DOHH2 (cell line): ENCODE measurements at regions not wholly inside any gene's neighbourhood (a gene's known extent, or its start where the extent isn't known, plus 50 kb on each side); places are given as distances from the start of the nearest gene placed in this dataset.

Experiments used
- H3F3A ChIP-seq: fragments of 200-600 bp; sonication (generic), shearing (Covaris generic); 2 replicates; pipeline ENCODE4 v1.6.0; 2016; ENCODE audit warnings: antibody characterized with exemption, mild to moderate bottlenecking; ENCODE audit not compliant: control insufficient read depth, insufficient read depth
- H3K27ac ChIP-seq: fragments of 200-600 bp; sonication (generic); 2 replicates; pipeline ENCODE4 v1.5.1; 2014; ENCODE audit warnings: low read depth, mild to moderate bottlenecking, low read length, moderate library complexity
- H3K27me3 ChIP-seq: fragments of 200-600 bp; sonication (generic); 2 replicates; pipeline ENCODE4 v1.6.1; 2014; ENCODE audit warnings: mild to moderate bottlenecking, low read length, mixed read lengths; ENCODE audit not compliant: control insufficient read depth
- H3K36me3 ChIP-seq: fragments of 200-600 bp; sonication (generic); 2 replicates; pipeline ENCODE4 v1.6.1; 2014; ENCODE audit warnings: mild to moderate bottlenecking, low read length, moderate library complexity, mixed read lengths; ENCODE audit not compliant: control insufficient read depth
- H3K4me1 ChIP-seq: fragments of 200-600 bp; sonication (generic); 2 replicates; pipeline ENCODE4 v1.6.1; 2014; ENCODE audit warnings: mild to moderate bottlenecking, low read length, mixed read lengths; ENCODE audit not compliant: control insufficient read depth
- H3K4me2 ChIP-seq: fragments of 200-600 bp; sonication (generic); 2 replicates; pipeline ENCODE4 v1.6.0; 2014; ENCODE audit warnings: mild to moderate bottlenecking, low read length, moderate library complexity
- H3K4me3 ChIP-seq: fragments of 200-600 bp; sonication (generic); 2 replicates; pipeline ENCODE4 v1.5.1; 2014; ENCODE audit warnings: mild to moderate bottlenecking, low read length, mixed read lengths
- H3K79me2 ChIP-seq: fragments of 200-600 bp; sonication (generic); 2 replicates; pipeline ENCODE4 v1.6.1; 2014; ENCODE audit warnings: mild to moderate bottlenecking, low read length, mixed read lengths; ENCODE audit not compliant: control insufficient read depth
- H3K9me2 ChIP-seq: fragments of 200-600 bp; sonication (generic); replicated peaks from 2 replicates; pipeline ENCODE4 v1.6.1; 2014; ENCODE audit warnings: mild to moderate bottlenecking, low read length, mixed read lengths; ENCODE audit not compliant: control insufficient read depth
- H3K9me3 ChIP-seq: fragments of 200-600 bp; sonication (generic); 2 replicates; pipeline ENCODE4 v1.6.1; 2014; ENCODE audit warnings: antibody characterized with exemption, low read length, mixed read lengths; ENCODE audit not compliant: control insufficient read depth, insufficient read depth
- H4K20me1 ChIP-seq: fragments of 200-600 bp; sonication (generic); 2 replicates; pipeline ENCODE4 v1.6.0; 2014; ENCODE audit warnings: low read depth, mild to moderate bottlenecking, antibody characterized with exemption, low read length, moderate library complexity; ENCODE audit not compliant: control insufficient read depth, insufficient read depth
- CTCF ChIP-seq: fragments of 200-600 bp; sonication (generic); IDR thresholded peaks from one replicate; pipeline ENCODE4 v1.5.1; 2014; ENCODE audit warnings: antibody characterized with exemption, mild to moderate bottlenecking, low read depth, low read length; ENCODE audit not compliant: poor library complexity, severe bottlenecking
- EZH2phosphoT487 ChIP-seq: fragments of 200-600 bp; sonication (generic); IDR thresholded peaks from 2 replicates; pipeline ENCODE4 v1.6.1; 2017; ENCODE audit warnings: borderline replicate concordance, mild to moderate bottlenecking, antibody characterized with exemption, low read length, moderate library complexity, mixed read lengths

- TF ChIP-seq EZH2phosphoT487 (no peak), CTCF (no peak)
- H3K27ac ChIP-seq: no peak overlapping the region
- H4K20me1 ChIP-seq: no peaks in the 10 kb centered on the region
- no peaks in the 10 kb centered on the region for H3K4me1 ChIP-seq
- H3K4me3 ChIP-seq: no peak overlapping the region
- H3K9me3 ChIP-seq: no peaks in the 10 kb centered on the region
- H3K79me2 ChIP-seq: no peaks in the 10 kb centered on the region
- no peaks in the 10 kb centered on the region for H3K36me3 ChIP-seq
- H3K27me3 ChIP-seq: no peaks in the 10 kb centered on the region
- no peaks in the 10 kb centered on the region for H3F3A ChIP-seq
- H3K4me2 ChIP-seq: no peak overlapping the region
- H3K9me2 ChIP-seq: no peaks in the 10 kb centered on the region
These were observed 162.1 kb downstream of the SNX18 start for GRCh38 chr5:54679686-54680085.

- Histone ChIP-seq H3K27ac (no peak overlapping the region), H3K4me3 (no peak overlapping the region), H3F3A (no peaks in the 10 kb centered on the region), H3K36me3 (no peaks in the 10 kb centered on the region), H3K79me2 (no peaks in the 10 kb centered on the region), H3K9me2 (no peaks in the 10 kb centered on the region), H3K4me2 (no peak overlapping the region), H3K4me1 (no peaks in the 10 kb centered on the region), H3K27me3 (no peaks in the 10 kb centered on the region), H3K9me3 (no peaks in the 10 kb centered on the region), H4K20me1 (no peaks in the 10 kb centered on the region)
- TF ChIP-seq CTCF (no peak), EZH2phosphoT487 (no peak)
These were observed 161.2 kb downstream of the SNX18 start for GRCh38 chr5:54678737-54679136.

- Histone ChIP-seq H3K9me3 (peaks cover 3% of the 10 kb centered on the region; the same call in 1 of the 2 replicates), H3K9me2 (no peaks in the 10 kb centered on the region), H3K36me3 (no peaks in the 10 kb centered on the region), H3K79me2 (no peaks in the 10 kb centered on the region), H3K27me3 (no peaks in the 10 kb centered on the region), H3F3A (no peaks in the 10 kb centered on the region), H3K4me3 (no peak overlapping the region), H4K20me1 (no peaks in the 10 kb centered on the region), H3K27ac (no peak overlapping the region), H3K4me1 (no peaks in the 10 kb centered on the region), H3K4me2 (no peak overlapping the region)
- no peak for TF ChIP-seq EZH2phosphoT487
- TF ChIP-seq CTCF: no peak
These were observed 159.2 kb downstream of the SNX18 start for GRCh38 chr5:54676481-54677340.
